ENCODE measurements at regions not wholly inside any gene's neighbourhood (a gene's known extent, or its start where the extent isn't known, plus 50 kb on each side); places are given as distances from the start of the nearest gene placed in this dataset.
"Not testable (repeated sequence)": the region's sequence is repeated elsewhere in the genome, so short reads cannot be mapped to it uniquely, and the experiment has no call there.

DNA sequence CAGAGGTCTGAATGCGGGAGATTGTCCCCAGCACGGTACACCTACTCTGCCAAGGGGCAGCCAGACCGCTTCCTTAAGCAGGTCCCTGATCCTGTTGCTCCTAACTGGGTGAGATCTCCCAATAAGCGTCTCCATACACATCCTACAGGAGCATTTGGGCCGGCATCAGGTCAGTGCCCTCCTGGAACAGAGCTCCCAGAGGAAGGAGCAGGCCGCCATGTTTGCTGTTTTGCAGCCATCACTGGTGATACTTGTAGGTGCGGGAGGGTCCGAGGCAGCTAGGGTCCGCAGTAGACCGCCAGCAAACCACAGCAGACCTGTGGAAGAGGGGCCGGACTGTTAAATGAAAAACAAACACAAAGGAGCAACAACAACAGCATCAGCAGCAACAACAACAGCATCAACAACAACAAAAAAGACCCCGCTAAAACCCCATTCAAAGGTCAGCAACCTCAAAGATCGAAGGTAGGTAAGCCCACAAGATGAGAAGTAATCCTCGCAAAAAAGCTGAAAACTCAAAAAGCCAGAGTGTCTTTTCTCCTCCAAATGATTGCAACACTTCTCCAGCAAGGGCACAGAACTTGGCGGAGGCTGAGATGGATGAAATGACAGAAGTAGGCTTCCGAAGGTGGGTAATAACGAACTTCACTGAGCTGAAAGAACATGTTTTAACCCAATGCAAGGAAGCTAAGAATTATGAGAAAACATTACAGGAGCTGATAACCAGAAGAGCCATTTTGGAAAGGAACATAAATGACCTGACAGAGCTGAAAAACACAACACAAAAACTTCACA, 79.0 kb upstream of the CDH7 start:
- Histone ChIP-seq H3K9ac (ENCODE audit: low read length) (no peak overlapping the region), H3K4me1 (ENCODE audit: control insufficient read depth, insufficient read depth, low read length) (no peaks in the 10 kb centered on the region), H3K27me3 (ENCODE audit: control insufficient read depth, insufficient read depth, low read length) (no peaks in the 10 kb centered on the region)

DNA sequence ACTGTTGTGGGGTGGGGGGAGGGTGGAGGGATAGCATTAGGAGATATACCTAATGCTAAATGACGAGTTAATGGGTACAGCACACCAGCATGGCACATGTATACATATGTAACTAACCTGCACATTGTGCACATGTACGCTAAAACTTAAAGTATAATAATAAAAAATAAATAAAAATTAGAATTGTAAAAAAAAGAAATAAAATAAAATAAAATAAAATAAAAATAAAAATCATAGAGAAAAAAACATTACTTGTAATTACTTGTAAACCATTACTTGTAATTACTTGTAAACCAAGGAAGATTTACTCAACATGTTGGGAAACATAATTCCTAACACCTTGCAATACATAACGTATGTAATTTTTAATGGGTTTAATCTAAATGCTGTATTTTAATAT, 80.7 kb upstream of the CDH7 start:
- H3K4me1 ChIP-seq (ENCODE audit: control insufficient read depth, insufficient read depth, low read length); H3K9ac ChIP-seq (ENCODE audit: low read length); H3K4me3 ChIP-seq (ENCODE audit: low read depth, low read length): not testable (repeated sequence)

More for the DNA sequence above, 79.0 kb upstream of the CDH7 start:
- H3K36me3 ChIP-seq (ENCODE audit: control insufficient read depth, insufficient read depth, low read length) = no peaks in the 10 kb centered on the region
- H3K4me3 ChIP-seq (ENCODE audit: low read depth, low read length) = no peak overlapping the region
- no peaks in the 10 kb centered on the region for H3K9me3 ChIP-seq (ENCODE audit: control insufficient read depth, insufficient read depth, low read depth, low read length)
- no peak overlapping the region for H3K27ac ChIP-seq (ENCODE audit: low read depth, low read length)

GRCh38 chr18:65661391-65661790, 89.4 kb upstream of the CDH7 start:
- Histone ChIP-seq H3K9ac (ENCODE audit: low read length) (no peak overlapping the region), H3K36me3 (ENCODE audit: control insufficient read depth, insufficient read depth, low read length) (no peaks in the 10 kb centered on the region), H3K9me3 (ENCODE audit: control insufficient read depth, insufficient read depth, low read depth, low read length) (no peaks in the 10 kb centered on the region), H3K27ac (ENCODE audit: low read depth, low read length) (no peak overlapping the region), H3K27me3 (ENCODE audit: control insufficient read depth, insufficient read depth, low read length) (no peaks in the 10 kb centered on the region), H3K4me1 (ENCODE audit: control insufficient read depth, insufficient read depth, low read length) (peaks cover 4% of the 10 kb centered on the region; the same call in 1 of the 2 replicates), H3K4me3 (ENCODE audit: low read depth, low read length) (no peak overlapping the region)

More for the DNA sequence above, 80.7 kb upstream of the CDH7 start:
- H3K36me3 ChIP-seq (ENCODE audit: control insufficient read depth, insufficient read depth, low read length); H3K27ac ChIP-seq (ENCODE audit: low read depth, low read length); H3K9me3 ChIP-seq (ENCODE audit: control insufficient read depth, insufficient read depth, low read depth, low read length); H3K27me3 ChIP-seq (ENCODE audit: control insufficient read depth, insufficient read depth, low read length): not testable (repeated sequence)

DNA sequence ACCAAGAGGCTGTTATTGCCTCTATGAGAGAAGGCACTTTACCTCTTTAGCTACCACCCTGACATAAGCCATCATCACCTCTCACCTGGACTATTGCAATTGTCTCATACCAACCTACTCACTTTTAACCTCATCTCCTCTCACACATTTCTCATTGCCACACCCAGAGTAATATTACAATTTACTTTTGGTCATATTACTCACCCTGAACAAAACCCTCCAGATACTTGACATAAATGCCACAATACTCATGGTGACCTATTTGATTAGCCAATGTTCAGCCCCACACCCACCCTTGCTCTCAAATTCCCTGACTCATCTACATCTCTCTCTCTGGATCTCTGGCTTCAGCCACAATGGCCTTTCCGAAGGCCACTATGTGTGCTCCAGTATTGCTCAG, 90.9 kb upstream of the CDH7 start:
- Histone ChIP-seq H3K27me3 (ENCODE audit: control insufficient read depth, insufficient read depth, low read length) (no peaks in the 10 kb centered on the region), H3K4me1 (ENCODE audit: control insufficient read depth, insufficient read depth, low read length) (peaks cover 4% of the 10 kb centered on the region; the same call in 1 of the 2 replicates), H3K4me3 (ENCODE audit: low read depth, low read length) (no peak overlapping the region), H3K9ac (ENCODE audit: low read length) (no peak overlapping the region), H3K27ac (ENCODE audit: low read depth, low read length) (no peak overlapping the region), H3K9me3 (ENCODE audit: control insufficient read depth, insufficient read depth, low read depth, low read length) (no peaks in the 10 kb centered on the region), H3K36me3 (ENCODE audit: control insufficient read depth, insufficient read depth, low read length) (no peaks in the 10 kb centered on the region)

DNA sequence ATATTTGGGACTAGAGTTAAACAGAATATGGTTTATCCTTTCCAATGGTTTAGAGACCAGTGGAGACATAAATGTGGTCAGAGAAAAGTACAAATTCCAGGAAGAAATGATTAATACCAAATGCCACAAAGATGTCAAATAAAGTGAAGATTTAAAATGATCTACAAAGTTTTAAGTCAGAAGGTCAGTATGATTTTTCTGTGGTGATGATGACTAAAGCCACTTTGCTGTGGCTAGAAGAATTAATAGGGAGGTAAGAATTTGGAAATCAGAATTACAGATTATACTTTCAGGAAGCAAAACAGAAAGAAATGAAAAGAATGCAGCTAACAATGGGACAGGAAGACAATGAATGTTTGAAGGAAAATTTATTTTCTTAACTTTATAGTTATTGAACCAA, 91.5 kb upstream of the CDH7 start:
- Histone ChIP-seq H3K27me3 (ENCODE audit: control insufficient read depth, insufficient read depth, low read length) (no peaks in the 10 kb centered on the region), H3K27ac (ENCODE audit: low read depth, low read length) (no peak overlapping the region), H3K36me3 (ENCODE audit: control insufficient read depth, insufficient read depth, low read length) (no peaks in the 10 kb centered on the region), H3K4me3 (ENCODE audit: low read depth, low read length) (no peak overlapping the region), H3K9ac (ENCODE audit: low read length) (no peak overlapping the region), H3K9me3 (ENCODE audit: control insufficient read depth, insufficient read depth, low read depth, low read length) (no peaks in the 10 kb centered on the region), H3K4me1 (ENCODE audit: control insufficient read depth, insufficient read depth, low read length) (peaks cover 4% of the 10 kb centered on the region; the same call in 1 of the 2 replicates)

DNA sequence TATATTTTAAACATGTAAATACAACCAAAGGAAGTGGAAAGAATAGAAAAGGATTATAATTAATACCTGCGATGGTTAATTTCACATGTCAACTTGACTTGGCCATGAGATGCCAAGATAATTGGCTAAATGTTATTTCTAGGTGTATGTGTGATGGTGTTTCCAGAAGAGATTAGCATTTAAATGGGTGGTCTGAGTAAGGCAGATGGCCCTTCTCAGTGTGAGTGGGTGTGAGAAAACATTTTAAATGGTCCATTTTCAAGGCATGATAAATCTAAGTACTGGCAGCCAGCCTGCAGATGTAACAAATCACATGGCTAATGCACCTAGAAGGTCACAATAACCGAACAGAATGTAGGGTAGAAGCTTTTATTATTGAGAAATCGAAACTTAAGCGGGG, 99.6 kb upstream of the CDH7 start:
- Histone ChIP-seq H3K9ac (ENCODE audit: low read length) (no peak overlapping the region), H3K27me3 (ENCODE audit: control insufficient read depth, insufficient read depth, low read length) (no peaks in the 10 kb centered on the region), H3K4me1 (ENCODE audit: control insufficient read depth, insufficient read depth, low read length) (no peaks in the 10 kb centered on the region), H3K27ac (ENCODE audit: low read depth, low read length) (no peak overlapping the region), H3K9me3 (ENCODE audit: control insufficient read depth, insufficient read depth, low read depth, low read length) (peaks cover 7% of the 10 kb centered on the region; the same call in 1 of the 2 replicates), H3K4me3 (ENCODE audit: low read depth, low read length) (no peak overlapping the region), H3K36me3 (ENCODE audit: control insufficient read depth, insufficient read depth, low read length) (no peaks in the 10 kb centered on the region)

DNA sequence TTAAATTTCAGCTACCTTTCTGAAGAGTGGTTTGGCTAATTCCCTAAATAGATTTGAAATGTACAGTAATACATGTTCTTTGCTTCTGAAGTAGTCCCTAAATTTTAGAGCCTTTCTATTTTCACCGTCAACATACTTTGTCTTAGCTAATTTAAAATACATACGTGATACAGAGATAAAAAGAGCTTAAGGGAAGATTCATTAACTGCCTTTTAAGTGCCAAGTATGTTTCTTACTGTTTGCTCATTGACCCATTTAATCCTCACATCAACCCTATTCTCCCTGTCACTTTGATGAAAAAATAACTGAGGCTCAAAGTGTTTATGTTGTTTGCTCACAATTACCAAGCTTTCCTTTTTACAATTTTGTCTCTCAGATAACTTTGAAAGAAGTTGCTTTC, 118.6 kb upstream of the CDH7 start:
- Histone ChIP-seq H3K4me1 (ENCODE audit: control insufficient read depth, insufficient read depth, low read length) (no peaks in the 10 kb centered on the region), H3K27ac (ENCODE audit: low read depth, low read length) (no peak overlapping the region), H3K9ac (ENCODE audit: low read length) (no peak overlapping the region), H3K27me3 (ENCODE audit: control insufficient read depth, insufficient read depth, low read length) (no peaks in the 10 kb centered on the region), H3K9me3 (ENCODE audit: control insufficient read depth, insufficient read depth, low read depth, low read length) (no peaks in the 10 kb centered on the region), H3K4me3 (ENCODE audit: low read depth, low read length) (no peak overlapping the region), H3K36me3 (ENCODE audit: control insufficient read depth, insufficient read depth, low read length) (no peaks in the 10 kb centered on the region)

DNA sequence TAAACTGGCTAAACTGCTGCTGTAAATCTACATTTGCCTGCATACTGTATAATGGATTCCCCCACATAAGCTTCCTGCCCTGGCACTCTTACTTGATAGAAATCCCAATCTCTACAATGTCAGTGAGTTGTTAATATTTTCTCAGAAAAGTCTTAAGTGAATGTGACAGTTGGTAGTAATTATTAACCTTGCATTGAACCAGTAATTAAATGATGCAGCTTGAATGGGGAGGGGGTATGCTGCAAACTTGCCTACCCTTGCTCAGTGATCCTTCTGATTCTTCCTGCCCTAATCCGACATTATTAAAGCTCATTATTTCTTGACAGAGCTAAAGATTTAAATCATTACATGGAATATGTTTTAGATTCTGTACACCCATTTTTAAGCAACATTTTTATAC, 119.0 kb upstream of the CDH7 start:
- H3K4me3 ChIP-seq (ENCODE audit: low read depth, low read length) = no peak overlapping the region
- no peaks in the 10 kb centered on the region for H3K36me3 ChIP-seq (ENCODE audit: control insufficient read depth, insufficient read depth, low read length)
- H3K4me1 ChIP-seq (ENCODE audit: control insufficient read depth, insufficient read depth, low read length) = no peaks in the 10 kb centered on the region
- no peak overlapping the region for H3K9ac ChIP-seq (ENCODE audit: low read length)
- H3K9me3 ChIP-seq (ENCODE audit: control insufficient read depth, insufficient read depth, low read depth, low read length) = no peaks in the 10 kb centered on the region
- no peaks in the 10 kb centered on the region for H3K27me3 ChIP-seq (ENCODE audit: control insufficient read depth, insufficient read depth, low read length)
- H3K27ac ChIP-seq (ENCODE audit: low read depth, low read length) = no peak overlapping the region

DNA sequence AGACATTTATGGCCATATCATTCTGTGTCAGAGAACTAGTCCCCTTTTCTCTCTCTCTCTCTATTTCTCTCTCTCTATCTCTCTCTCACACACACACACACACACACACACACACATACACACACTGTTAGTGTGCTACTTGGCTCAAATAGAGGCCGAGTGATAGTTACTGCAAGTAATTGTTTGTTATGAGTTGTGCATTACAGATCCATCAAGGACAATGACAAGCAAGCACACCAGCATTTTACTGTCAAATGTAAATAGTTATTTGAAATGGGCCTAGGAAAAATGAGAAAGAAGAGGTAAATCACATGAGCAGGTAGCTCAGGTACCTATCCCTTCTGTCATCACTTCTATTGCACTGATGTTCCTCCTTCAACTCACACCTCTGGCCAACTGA, 122.4 kb upstream of the CDH7 start:
- no peaks in the 10 kb centered on the region for H3K9me3 ChIP-seq (ENCODE audit: control insufficient read depth, insufficient read depth, low read depth, low read length)
- no peak overlapping the region for H3K27ac ChIP-seq (ENCODE audit: low read depth, low read length)
- no peak overlapping the region for H3K9ac ChIP-seq (ENCODE audit: low read length)
- no peaks in the 10 kb centered on the region for H3K4me1 ChIP-seq (ENCODE audit: control insufficient read depth, insufficient read depth, low read length)
- H3K36me3 ChIP-seq (ENCODE audit: control insufficient read depth, insufficient read depth, low read length) = no peaks in the 10 kb centered on the region
- no peaks in the 10 kb centered on the region for H3K27me3 ChIP-seq (ENCODE audit: control insufficient read depth, insufficient read depth, low read length)
- H3K4me3 ChIP-seq (ENCODE audit: low read depth, low read length) = no peak overlapping the region

DNA sequence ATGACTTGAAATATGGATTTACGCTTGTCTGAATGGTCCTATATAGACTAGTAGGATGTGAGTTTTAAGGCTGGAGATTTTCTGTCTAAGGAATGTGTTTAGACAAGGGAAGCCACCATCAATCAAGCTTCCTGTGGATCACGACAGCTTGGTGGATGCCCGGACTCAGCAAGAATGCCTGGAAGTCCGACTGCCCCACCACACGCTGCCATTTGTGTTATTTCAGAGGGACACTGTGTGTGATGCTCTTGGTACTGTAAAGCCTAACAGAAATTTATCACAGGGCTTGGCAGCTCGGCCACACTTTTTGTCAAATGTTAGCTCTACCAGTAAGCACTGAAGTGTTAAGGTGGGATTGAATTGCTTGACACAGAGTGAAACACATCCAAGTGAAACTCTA, 127.1 kb upstream of the CDH7 start:
- no peak overlapping the region for H3K4me3 ChIP-seq (ENCODE audit: low read depth, low read length)
- H3K4me1 ChIP-seq (ENCODE audit: control insufficient read depth, insufficient read depth, low read length) = no peaks in the 10 kb centered on the region
- no peak overlapping the region for H3K27ac ChIP-seq (ENCODE audit: low read depth, low read length)
- H3K9me3 ChIP-seq (ENCODE audit: control insufficient read depth, insufficient read depth, low read depth, low read length) = no peaks in the 10 kb centered on the region
- no peaks in the 10 kb centered on the region for H3K36me3 ChIP-seq (ENCODE audit: control insufficient read depth, insufficient read depth, low read length)
- H3K9ac ChIP-seq (ENCODE audit: low read length) = no peak overlapping the region
- no peaks in the 10 kb centered on the region for H3K27me3 ChIP-seq (ENCODE audit: control insufficient read depth, insufficient read depth, low read length)

DNA sequence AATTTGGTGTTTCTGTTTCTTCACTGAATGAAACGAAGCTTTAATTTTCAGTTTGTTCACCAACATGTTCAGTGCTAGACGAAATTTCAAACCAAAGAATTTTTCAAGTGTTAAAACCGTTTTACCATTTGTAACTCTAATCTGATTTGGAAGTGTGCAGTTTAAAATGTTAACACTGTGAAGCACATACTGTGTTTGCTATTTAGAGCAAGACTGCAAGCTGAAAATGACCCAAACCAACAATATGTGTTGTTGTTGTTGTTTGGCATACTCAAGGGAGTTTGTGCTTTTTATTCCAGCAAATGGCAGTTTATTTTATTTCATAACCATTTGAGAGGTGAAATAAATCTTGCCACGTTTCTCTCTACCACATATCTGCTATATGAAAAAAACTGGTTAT, 128.4 kb upstream of the CDH7 start:
- Histone ChIP-seq H3K4me1 (ENCODE audit: control insufficient read depth, insufficient read depth, low read length) (no peaks in the 10 kb centered on the region), H3K27me3 (ENCODE audit: control insufficient read depth, insufficient read depth, low read length) (no peaks in the 10 kb centered on the region), H3K4me3 (ENCODE audit: low read depth, low read length) (no peak overlapping the region), H3K27ac (ENCODE audit: low read depth, low read length) (no peak overlapping the region), H3K36me3 (ENCODE audit: control insufficient read depth, insufficient read depth, low read length) (no peaks in the 10 kb centered on the region), H3K9me3 (ENCODE audit: control insufficient read depth, insufficient read depth, low read depth, low read length) (no peaks in the 10 kb centered on the region), H3K9ac (ENCODE audit: low read length) (no peak overlapping the region)

Data from HUES6 (cell line).